ENCODE measurements at regions not wholly inside any gene's neighbourhood (a gene's known extent, or its start where the extent isn't known, plus 50 kb on each side); places are given as distances from the start of the nearest gene placed in this dataset.

DNA sequence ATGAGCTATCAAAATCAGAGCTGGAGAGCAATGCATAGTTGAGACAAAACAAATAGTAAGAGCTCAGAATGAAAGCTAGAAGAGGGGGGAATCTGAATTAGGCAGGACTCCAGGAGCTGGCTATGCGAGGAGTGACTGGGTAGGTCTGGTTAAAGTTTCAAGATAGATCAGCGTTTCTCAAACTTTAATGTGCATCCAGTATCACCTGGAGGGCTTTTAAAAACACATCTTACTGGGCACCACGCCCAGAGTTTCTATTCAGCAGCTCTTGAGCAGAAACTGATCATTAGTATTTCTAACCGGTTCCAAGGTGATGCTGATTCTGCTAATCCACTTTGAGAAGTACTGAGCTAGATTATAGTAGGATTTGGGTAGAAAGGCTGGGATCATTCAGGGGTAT is 96.2 kb upstream of the ACP3 start:
- TF ChIP-seq, protein P1, sequence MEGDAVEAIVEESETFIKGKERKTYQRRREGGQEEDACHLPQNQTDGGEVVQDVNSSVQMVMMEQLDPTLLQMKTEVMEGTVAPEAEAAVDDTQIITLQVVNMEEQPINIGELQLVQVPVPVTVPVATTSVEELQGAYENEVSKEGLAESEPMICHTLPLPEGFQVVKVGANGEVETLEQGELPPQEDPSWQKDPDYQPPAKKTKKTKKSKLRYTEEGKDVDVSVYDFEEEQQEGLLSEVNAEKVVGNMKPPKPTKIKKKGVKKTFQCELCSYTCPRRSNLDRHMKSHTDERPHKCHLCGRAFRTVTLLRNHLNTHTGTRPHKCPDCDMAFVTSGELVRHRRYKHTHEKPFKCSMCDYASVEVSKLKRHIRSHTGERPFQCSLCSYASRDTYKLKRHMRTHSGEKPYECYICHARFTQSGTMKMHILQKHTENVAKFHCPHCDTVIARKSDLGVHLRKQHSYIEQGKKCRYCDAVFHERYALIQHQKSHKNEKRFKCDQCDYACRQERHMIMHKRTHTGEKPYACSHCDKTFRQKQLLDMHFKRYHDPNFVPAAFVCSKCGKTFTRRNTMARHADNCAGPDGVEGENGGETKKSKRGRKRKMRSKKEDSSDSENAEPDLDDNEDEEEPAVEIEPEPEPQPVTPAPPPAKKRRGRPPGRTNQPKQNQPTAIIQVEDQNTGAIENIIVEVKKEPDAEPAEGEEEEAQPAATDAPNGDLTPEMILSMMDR (IDR thresholded peaks at IDR 0.05 in 4 of 5, conservative IDR thresholded peaks at IDR 0.05 in 1 of 5), result no peak
- no peak for TF ChIP-seq POLR2A (IDR thresholded peaks at IDR 0.05)
